ENCODE measurements at regions not wholly inside any gene's neighbourhood (a gene's known extent, or its start where the extent isn't known, plus 50 kb on each side); places are given as distances from the start of the nearest gene placed in this dataset.

- Histone ChIP-seq H3K9ac (ENCODE audit: low read length) (no peak overlapping the region), H3K27ac (ENCODE audit: low read length) (no peak overlapping the region), H2AFZ (ENCODE audit: low read depth, low read length) (no peak overlapping the region), H3K79me2 (replicated peaks; ENCODE audit: insufficient read depth, low read length) (no peaks in the 10 kb centered on the region), H3K9me2 (ENCODE audit: insufficient read depth, low read length) (no peaks in the 10 kb centered on the region), H3K4me3 (ENCODE audit: low read length) (no peak overlapping the region), H3K9me3 (ENCODE audit: low read length) (no peaks in the 10 kb centered on the region), H3F3A (ENCODE audit: insufficient read depth, low read length, poor library complexity, severe bottlenecking) (no peaks in the 10 kb centered on the region), H3K27me3 (ENCODE audit: insufficient read depth, low read depth, low read length) (no peaks in the 10 kb centered on the region), H4K20me1 (ENCODE audit: insufficient read depth) (no peaks in the 10 kb centered on the region), H3K36me3 (ENCODE audit: insufficient read depth, low read length) (no peaks in the 10 kb centered on the region), H3K4me2 (ENCODE audit: low read length) (no peak overlapping the region)
- no peak for TF ChIP-seq REST (IDR thresholded peaks at IDR 0.05; ENCODE audit: borderline replicate concordance)
- no peak for TF ChIP-seq SMC3 (conservative IDR thresholded peaks at IDR 0.05; ENCODE audit: poor library complexity)
- no peak for TF ChIP-seq TAF1 (IDR thresholded peaks at IDR 0.05; ENCODE audit: low read depth)
- TF ChIP-seq, protein P1, sequence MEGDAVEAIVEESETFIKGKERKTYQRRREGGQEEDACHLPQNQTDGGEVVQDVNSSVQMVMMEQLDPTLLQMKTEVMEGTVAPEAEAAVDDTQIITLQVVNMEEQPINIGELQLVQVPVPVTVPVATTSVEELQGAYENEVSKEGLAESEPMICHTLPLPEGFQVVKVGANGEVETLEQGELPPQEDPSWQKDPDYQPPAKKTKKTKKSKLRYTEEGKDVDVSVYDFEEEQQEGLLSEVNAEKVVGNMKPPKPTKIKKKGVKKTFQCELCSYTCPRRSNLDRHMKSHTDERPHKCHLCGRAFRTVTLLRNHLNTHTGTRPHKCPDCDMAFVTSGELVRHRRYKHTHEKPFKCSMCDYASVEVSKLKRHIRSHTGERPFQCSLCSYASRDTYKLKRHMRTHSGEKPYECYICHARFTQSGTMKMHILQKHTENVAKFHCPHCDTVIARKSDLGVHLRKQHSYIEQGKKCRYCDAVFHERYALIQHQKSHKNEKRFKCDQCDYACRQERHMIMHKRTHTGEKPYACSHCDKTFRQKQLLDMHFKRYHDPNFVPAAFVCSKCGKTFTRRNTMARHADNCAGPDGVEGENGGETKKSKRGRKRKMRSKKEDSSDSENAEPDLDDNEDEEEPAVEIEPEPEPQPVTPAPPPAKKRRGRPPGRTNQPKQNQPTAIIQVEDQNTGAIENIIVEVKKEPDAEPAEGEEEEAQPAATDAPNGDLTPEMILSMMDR (IDR thresholded peaks at IDR 0.05; ENCODE audit: poor library complexity, severe bottlenecking): no peak
- no peak for TF ChIP-seq EP300 (conservative IDR thresholded peaks at IDR 0.05; ENCODE audit: poor library complexity, severe bottlenecking)
Measured at GRCh38 chr4:38565271-38566199, 98.5 kb upstream of the KLF3 start.

- no peak overlapping the region for H3K27ac ChIP-seq (ENCODE audit: low read length)
- H2AFZ ChIP-seq (ENCODE audit: low read depth, low read length): no peak overlapping the region
- H3K36me3 ChIP-seq (ENCODE audit: insufficient read depth, low read length): no peaks in the 10 kb centered on the region
- no peaks in the 10 kb centered on the region for H3K9me2 ChIP-seq (ENCODE audit: insufficient read depth, low read length)
- H3K9ac ChIP-seq (ENCODE audit: low read length): no peak overlapping the region
- H3K27me3 ChIP-seq (ENCODE audit: insufficient read depth, low read depth, low read length): no peaks in the 10 kb centered on the region
- no peaks in the 10 kb centered on the region for H3K9me3 ChIP-seq (ENCODE audit: low read length)
- H3K4me3 ChIP-seq (ENCODE audit: low read length): no peak overlapping the region
- no peaks in the 10 kb centered on the region for H4K20me1 ChIP-seq (ENCODE audit: insufficient read depth)
- H3K4me2 ChIP-seq (ENCODE audit: low read length): no peak overlapping the region
- TF ChIP-seq, protein P1 (IDR thresholded peaks at IDR 0.05; ENCODE audit: poor library complexity, severe bottlenecking): no peak
- TF ChIP-seq RAD21 (conservative IDR thresholded peaks at IDR 0.05): no peak
- TF ChIP-seq SMC3 (conservative IDR thresholded peaks at IDR 0.05; ENCODE audit: poor library complexity): no peak
- no peak for TF ChIP-seq TAF1 (IDR thresholded peaks at IDR 0.05; ENCODE audit: low read depth)
- no peak for TF ChIP-seq EP300 (conservative IDR thresholded peaks at IDR 0.05; ENCODE audit: poor library complexity, severe bottlenecking)
- no peak for TF ChIP-seq EZH2 (IDR thresholded peaks at IDR 0.05; ENCODE audit: borderline replicate concordance, insufficient read depth, low read length, poor library complexity, severe bottlenecking)
- TF ChIP-seq POLR2AphosphoS5 (IDR thresholded peaks at IDR 0.05): no peak
- TF ChIP-seq MXI1 (conservative IDR thresholded peaks at IDR 0.05; ENCODE audit: poor library complexity, severe bottlenecking): no peak
- no peak for TF ChIP-seq REST (IDR thresholded peaks at IDR 0.05; ENCODE audit: borderline replicate concordance)
- no peaks in the 10 kb centered on the region for H3F3A ChIP-seq (ENCODE audit: insufficient read depth, low read length, poor library complexity, severe bottlenecking)
- H3K79me2 ChIP-seq (replicated peaks; ENCODE audit: insufficient read depth, low read length): no peaks in the 10 kb centered on the region
Measured at GRCh38 chr4:38566806-38567398, 97.1 kb upstream of the KLF3 start.
